ENCODE measurements at regions not wholly inside any gene's neighbourhood (a gene's known extent, or its start where the extent isn't known, plus 50 kb on each side); places are given as distances from the start of the nearest gene placed in this dataset.

DNA sequence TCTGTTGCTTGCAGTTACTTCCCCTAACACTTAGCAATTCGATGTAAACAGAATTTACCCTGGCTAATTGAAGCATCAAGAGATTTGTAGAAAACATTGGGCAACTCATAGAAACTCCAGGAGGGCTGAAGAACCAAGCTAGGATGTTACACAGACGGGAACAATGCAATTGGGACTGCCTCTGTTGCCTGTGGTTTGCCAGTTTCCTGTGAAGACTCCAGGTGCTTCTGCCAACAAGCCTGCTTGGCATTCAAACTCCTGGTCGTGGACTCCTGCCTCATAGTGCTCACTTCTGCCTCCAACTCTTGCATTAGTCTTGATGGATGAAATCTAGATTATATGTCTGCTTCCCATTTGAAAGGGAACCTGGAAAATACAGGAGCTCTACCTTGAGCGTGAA lies 246.0 kb downstream of the BMP4 start:
- TF ChIP-seq, protein P1, sequence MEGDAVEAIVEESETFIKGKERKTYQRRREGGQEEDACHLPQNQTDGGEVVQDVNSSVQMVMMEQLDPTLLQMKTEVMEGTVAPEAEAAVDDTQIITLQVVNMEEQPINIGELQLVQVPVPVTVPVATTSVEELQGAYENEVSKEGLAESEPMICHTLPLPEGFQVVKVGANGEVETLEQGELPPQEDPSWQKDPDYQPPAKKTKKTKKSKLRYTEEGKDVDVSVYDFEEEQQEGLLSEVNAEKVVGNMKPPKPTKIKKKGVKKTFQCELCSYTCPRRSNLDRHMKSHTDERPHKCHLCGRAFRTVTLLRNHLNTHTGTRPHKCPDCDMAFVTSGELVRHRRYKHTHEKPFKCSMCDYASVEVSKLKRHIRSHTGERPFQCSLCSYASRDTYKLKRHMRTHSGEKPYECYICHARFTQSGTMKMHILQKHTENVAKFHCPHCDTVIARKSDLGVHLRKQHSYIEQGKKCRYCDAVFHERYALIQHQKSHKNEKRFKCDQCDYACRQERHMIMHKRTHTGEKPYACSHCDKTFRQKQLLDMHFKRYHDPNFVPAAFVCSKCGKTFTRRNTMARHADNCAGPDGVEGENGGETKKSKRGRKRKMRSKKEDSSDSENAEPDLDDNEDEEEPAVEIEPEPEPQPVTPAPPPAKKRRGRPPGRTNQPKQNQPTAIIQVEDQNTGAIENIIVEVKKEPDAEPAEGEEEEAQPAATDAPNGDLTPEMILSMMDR (IDR thresholded peaks at IDR 0.05) = no peak
- no peak for TF ChIP-seq POLR2A (IDR thresholded peaks at IDR 0.05)
